ENCODE measurements at regions not wholly inside any gene's neighbourhood (a gene's known extent, or its start where the extent isn't known, plus 50 kb on each side); places are given as distances from the start of the nearest gene placed in this dataset.
"Not testable (repeated sequence)": the region's sequence is repeated elsewhere in the genome, so short reads cannot be mapped to it uniquely, and the experiment has no call there.

DNA sequence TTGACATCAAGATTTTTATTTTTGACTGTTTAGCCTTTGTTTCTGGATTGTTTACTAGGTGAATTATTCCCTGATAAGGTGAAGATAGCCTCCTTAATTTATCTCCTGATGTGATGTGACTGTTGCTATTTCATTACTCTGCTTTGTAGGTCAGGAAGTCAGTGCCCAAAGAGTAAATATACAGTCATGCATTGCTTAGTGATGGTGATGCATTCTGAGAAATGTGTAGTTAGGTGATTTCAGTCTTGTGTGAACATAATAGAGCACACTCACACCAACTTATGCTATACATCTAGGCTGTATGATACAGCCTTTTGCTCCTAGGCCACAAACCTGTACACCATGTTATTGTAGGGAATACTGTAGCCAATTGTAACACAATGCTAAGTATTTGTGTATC lies 102.4 kb upstream of the THUMPD2 start (continued):
- TF ChIP-seq, protein P1, sequence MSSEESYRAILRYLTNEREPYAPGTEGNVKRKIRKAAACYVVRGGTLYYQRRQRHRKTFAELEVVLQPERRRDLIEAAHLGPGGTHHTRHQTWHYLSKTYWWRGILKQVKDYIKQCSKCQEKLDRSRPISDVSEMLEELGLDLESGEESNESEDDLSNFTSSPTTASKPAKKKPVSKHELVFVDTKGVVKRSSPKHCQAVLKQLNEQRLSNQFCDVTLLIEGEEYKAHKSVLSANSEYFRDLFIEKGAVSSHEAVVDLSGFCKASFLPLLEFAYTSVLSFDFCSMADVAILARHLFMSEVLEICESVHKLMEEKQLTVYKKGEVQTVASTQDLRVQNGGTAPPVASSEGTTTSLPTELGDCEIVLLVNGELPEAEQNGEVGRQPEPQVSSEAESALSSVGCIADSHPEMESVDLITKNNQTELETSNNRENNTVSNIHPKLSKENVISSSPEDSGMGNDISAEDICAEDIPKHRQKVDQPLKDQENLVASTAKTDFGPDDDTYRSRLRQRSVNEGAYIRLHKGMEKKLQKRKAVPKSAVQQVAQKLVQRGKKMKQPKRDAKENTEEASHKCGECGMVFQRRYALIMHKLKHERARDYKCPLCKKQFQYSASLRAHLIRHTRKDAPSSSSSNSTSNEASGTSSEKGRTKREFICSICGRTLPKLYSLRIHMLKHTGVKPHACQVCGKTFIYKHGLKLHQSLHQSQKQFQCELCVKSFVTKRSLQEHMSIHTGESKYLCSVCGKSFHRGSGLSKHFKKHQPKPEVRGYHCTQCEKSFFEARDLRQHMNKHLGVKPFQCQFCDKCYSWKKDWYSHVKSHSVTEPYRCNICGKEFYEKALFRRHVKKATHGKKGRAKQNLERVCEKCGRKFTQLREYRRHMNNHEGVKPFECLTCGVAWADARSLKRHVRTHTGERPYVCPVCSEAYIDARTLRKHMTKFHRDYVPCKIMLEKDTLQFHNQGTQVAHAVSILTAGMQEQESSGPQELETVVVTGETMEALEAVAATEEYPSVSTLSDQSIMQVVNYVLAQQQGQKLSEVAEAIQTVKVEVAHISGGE (tag by site-specific recombination; conservative IDR thresholded peaks at IDR 0.05; ENCODE audit: low read depth), result no peak
- no peak for TF ChIP-seq ZNF423 (tag by site-specific recombination; IDR thresholded peaks at IDR 0.05)
- TF ChIP-seq ZNF521 (tag by site-specific recombination; IDR thresholded peaks at IDR 0.05), result no peak
- no peak for TF ChIP-seq ZNF629 (tag by site-specific recombination; IDR thresholded peaks at IDR 0.05)
- TF ChIP-seq, protein P2, sequence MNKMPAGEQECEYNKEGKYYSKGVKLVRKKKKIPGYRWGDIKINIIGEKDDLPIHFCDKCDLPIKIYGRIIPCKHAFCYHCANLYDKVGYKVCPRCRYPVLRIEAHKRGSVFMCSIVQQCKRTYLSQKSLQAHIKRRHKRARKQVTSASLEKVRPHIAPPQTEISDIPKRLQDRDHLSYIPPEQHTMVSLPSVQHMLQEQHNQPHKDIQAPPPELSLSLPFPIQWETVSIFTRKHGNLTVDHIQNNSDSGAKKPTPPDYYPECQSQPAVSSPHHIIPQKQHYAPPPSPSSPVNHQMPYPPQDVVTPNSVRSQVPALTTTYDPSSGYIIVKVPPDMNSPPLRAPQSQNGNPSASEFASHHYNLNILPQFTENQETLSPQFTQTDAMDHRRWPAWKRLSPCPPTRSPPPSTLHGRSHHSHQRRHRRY (tag by site-specific recombination; IDR thresholded peaks at IDR 0.05), result no peak
- no peak for TF ChIP-seq SP2 (tag by site-specific recombination; IDR thresholded peaks at IDR 0.05)

DNA sequence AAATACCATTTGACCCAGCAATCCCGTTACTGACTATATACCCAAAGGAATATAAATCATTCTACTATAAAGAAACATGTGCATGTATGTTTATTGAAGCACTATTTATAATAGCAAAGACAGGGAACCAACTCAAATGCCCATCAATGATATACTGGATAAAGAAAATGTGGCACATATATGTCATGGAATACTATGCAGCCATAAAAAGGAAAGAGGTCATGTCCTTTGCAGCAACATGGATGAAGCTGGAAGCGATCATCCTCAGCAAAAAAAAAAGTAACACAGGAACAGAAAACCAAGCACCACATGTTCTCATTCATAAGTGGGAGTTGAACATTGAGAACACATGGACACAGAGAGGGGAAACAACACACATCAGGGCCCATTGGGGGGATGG lies 99.9 kb upstream of the THUMPD2 start:
- TF ChIP-seq ZNF146 (tag by site-specific recombination; IDR thresholded peaks at IDR 0.05), result 0 out of 2 replicates have a peak, but pooled peaks have one; percentile 11
- H3K4me1 ChIP-seq (ENCODE audit: control insufficient read depth, insufficient read depth, low read length); H3K27ac ChIP-seq (ENCODE audit: extremely low read depth, low read depth, low read length); H3K36me3 ChIP-seq (ENCODE audit: control insufficient read depth in 2 of 2, insufficient read depth in 1 of 2, low read length in 2 of 2); POLR2A ChIA-PET; H3K4me3 ChIP-seq (ENCODE audit: low read depth, low read length); H3K9me3 ChIP-seq (ENCODE audit: control insufficient read depth, insufficient read depth, low read depth, low read length); CTCF ChIA-PET: not testable (repeated sequence)

DNA sequence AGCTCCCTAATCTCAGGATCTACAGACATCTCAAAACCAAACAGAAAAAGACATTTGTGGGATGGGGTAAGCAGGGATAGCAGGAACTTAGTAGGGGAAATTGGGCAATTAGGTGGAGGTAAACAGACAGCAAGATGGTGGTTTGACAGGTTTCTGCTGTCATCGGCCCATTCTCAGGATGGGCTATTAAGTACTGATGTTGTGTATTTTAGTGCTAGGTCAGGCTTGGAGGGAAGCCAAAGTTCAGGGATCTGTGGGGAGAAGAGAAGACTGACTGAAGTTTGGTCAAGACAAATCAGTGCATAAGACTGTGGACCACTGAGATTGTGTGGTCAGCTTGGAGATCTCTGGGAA lies 96.8 kb upstream of the THUMPD2 start:
- CTCF ChIA-PET, result interaction anchor here (0.6 kb wide), 2 partner anchors 36 to 38 kb away, joined by 3 read pairs; no protein-coding TSS in a partner anchor
- H3K9me3 ChIP-seq (ENCODE audit: control insufficient read depth, insufficient read depth, low read depth, low read length), result no peaks in the 10 kb centered on the region
- no peaks in the 10 kb centered on the region for H3K4me1 ChIP-seq (ENCODE audit: control insufficient read depth, insufficient read depth, low read length)
- H3K27ac ChIP-seq (ENCODE audit: extremely low read depth, low read depth, low read length), result no peak overlapping the region
- POLR2A ChIA-PET, result interaction anchor here (0.5 kb wide), 1 partner anchor 339 kb away, joined by 4 read pairs; no protein-coding TSS in a partner anchor
- no peak overlapping the region for H3K4me3 ChIP-seq (ENCODE audit: low read depth, low read length)
- TF ChIP-seq ZNF350 (tag by site-specific recombination; IDR thresholded peaks at IDR 0.05), result no peak
- TF ChIP-seq OVOL3 (tag by site-specific recombination; IDR thresholded peaks at IDR 0.05), result no peak
- TF ChIP-seq, protein P3, sequence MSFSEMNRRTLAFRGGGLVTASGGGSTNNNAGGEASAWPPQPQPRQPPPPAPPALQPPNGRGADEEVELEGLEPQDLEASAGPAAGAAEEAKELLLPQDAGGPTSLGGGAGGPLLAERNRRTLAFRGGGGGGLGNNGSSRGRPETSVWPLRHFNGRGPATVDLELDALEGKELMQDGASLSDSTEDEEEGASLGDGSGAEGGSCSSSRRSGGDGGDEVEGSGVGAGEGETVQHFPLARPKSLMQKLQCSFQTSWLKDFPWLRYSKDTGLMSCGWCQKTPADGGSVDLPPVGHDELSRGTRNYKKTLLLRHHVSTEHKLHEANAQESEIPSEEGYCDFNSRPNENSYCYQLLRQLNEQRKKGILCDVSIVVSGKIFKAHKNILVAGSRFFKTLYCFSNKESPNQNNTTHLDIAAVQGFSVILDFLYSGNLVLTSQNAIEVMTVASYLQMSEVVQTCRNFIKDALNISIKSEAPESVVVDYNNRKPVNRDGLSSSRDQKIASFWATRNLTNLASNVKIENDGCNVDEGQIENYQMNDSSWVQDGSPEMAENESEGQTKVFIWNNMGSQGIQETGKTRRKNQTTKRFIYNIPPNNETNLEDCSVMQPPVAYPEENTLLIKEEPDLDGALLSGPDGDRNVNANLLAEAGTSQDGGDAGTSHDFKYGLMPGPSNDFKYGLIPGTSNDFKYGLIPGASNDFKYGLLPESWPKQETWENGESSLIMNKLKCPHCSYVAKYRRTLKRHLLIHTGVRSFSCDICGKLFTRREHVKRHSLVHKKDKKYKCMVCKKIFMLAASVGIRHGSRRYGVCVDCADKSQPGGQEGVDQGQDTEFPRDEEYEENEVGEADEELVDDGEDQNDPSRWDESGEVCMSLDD (tag by site-specific recombination; IDR thresholded peaks at IDR 0.05), result no peak
- TF ChIP-seq, protein P4, sequence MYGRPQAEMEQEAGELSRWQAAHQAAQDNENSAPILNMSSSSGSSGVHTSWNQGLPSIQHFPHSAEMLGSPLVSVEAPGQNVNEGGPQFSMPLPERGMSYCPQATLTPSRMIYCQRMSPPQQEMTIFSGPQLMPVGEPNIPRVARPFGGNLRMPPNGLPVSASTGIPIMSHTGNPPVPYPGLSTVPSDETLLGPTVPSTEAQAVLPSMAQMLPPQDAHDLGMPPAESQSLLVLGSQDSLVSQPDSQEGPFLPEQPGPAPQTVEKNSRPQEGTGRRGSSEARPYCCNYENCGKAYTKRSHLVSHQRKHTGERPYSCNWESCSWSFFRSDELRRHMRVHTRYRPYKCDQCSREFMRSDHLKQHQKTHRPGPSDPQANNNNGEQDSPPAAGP (tag by site-specific recombination; IDR thresholded peaks at IDR 0.05), result no peak
- TF ChIP-seq MYNN (tag by site-specific recombination; IDR thresholded peaks at IDR 0.05; ENCODE audit: borderline replicate concordance), result no peak
- TF ChIP-seq ZNF341 (tag by site-specific recombination; IDR thresholded peaks at IDR 0.05; ENCODE audit: low read depth), result no peak
- no peak for TF ChIP-seq ZNF501 (tag by site-specific recombination; IDR thresholded peaks at IDR 0.05)
- TF ChIP-seq, protein P5, sequence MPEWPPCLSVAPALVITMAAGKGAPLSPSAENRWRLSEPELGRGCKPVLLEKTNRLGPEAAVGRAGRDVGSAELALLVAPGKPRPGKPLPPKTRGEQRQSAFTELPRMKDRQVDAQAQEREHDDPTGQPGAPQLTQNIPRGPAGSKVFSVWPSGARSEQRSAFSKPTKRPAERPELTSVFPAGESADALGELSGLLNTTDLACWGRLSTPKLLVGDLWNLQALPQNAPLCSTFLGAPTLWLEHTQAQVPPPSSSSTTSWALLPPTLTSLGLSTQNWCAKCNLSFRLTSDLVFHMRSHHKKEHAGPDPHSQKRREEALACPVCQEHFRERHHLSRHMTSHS (tag by site-specific recombination; IDR thresholded peaks at IDR 0.05), result no peak
- no peak for TF ChIP-seq PRDM1 (tag by site-specific recombination; IDR thresholded peaks at IDR 0.05)
- TF ChIP-seq ZNF394 (tag by site-specific recombination; IDR thresholded peaks at IDR 0.05; ENCODE audit: borderline replicate concordance), result no peak
- TF ChIP-seq TCF7L2 (IDR thresholded peaks at IDR 0.05; ENCODE audit: borderline replicate concordance, low read depth, low read length), result no peak
- TF ChIP-seq ZNF138 (tag by site-specific recombination; IDR thresholded peaks at IDR 0.05; ENCODE audit: borderline replicate concordance), result no peak
- no peak for TF ChIP-seq BCL11B (tag by site-specific recombination; IDR thresholded peaks at IDR 0.05; ENCODE audit: low read depth)
- TF ChIP-seq ZIC2 (tag by site-specific recombination; IDR thresholded peaks at IDR 0.05), result no peak
- no peaks in the 10 kb centered on the region for H3K36me3 ChIP-seq (ENCODE audit: control insufficient read depth in 2 of 2, insufficient read depth in 1 of 2, low read length in 2 of 2)
